ENCODE measurements at regions not wholly inside any gene's neighbourhood (a gene's known extent, or its start where the extent isn't known, plus 50 kb on each side); places are given as distances from the start of the nearest gene placed in this dataset.

- in situ Hi-C loops (cut with HindIII; ENCODE audit: low pct_unique_long_range_greater_than_20kb, low sequenced_read_pairs), result no loop called here
- TF ChIP-seq JUND (IDR thresholded peaks at IDR 0.05; ENCODE audit: low read depth), result no peak
- no peak for DNase-seq (ENCODE audit: low read depth in 1 of 2, low spot score in 1 of 2)
Measured at GRCh38 chr9:84466580-84467285, 126.2 kb upstream of the SLC28A3 start.

- TF ChIP-seq JUND (IDR thresholded peaks at IDR 0.05; ENCODE audit: low read depth), result no peak
- DNase-seq (ENCODE audit: low read depth in 1 of 2, low spot score in 1 of 2), result no peak
- in situ Hi-C loops (cut with HindIII; ENCODE audit: low pct_unique_long_range_greater_than_20kb, low sequenced_read_pairs), result no loop called here
Measured at GRCh38 chr9:84471816-84472215, 131.3 kb upstream of the SLC28A3 start.

- no peak for DNase-seq (ENCODE audit: low read depth in 1 of 2, low spot score in 1 of 2)
- in situ Hi-C loops (cut with HindIII; ENCODE audit: low pct_unique_long_range_greater_than_20kb, low sequenced_read_pairs), result no loop called here
- TF ChIP-seq JUND (IDR thresholded peaks at IDR 0.05; ENCODE audit: low read depth), result no peak
Measured at GRCh38 chr9:84478996-84479395, 138.4 kb upstream of the SLC28A3 start.

- DNase-seq (ENCODE audit: low read depth in 1 of 2, low spot score in 1 of 2), result no peak
- TF ChIP-seq JUND (IDR thresholded peaks at IDR 0.05; ENCODE audit: low read depth), result no peak
- in situ Hi-C loops (cut with HindIII; ENCODE audit: low pct_unique_long_range_greater_than_20kb, low sequenced_read_pairs), result no loop called here
Measured at GRCh38 chr9:84480071-84480470, 139.5 kb upstream of the SLC28A3 start.

GRCh38 chr9:84481231-84481630 lies 140.7 kb upstream of the SLC28A3 start:
- no peak for DNase-seq (ENCODE audit: low read depth in 1 of 2, low spot score in 1 of 2)
- TF ChIP-seq JUND (IDR thresholded peaks at IDR 0.05; ENCODE audit: low read depth), result no peak
- in situ Hi-C loops (cut with HindIII; ENCODE audit: low pct_unique_long_range_greater_than_20kb, low sequenced_read_pairs), result no loop called here

- no peak for TF ChIP-seq JUND (IDR thresholded peaks at IDR 0.05; ENCODE audit: low read depth)
- in situ Hi-C loops (cut with HindIII; ENCODE audit: low pct_unique_long_range_greater_than_20kb, low sequenced_read_pairs), result no loop called here
- no peak for DNase-seq (ENCODE audit: low read depth in 1 of 2, low spot score in 1 of 2)
Measured at GRCh38 chr9:84481636-84482218, 141.2 kb upstream of the SLC28A3 start.

GRCh38 chr9:84482607-84483006 lies 142.0 kb upstream of the SLC28A3 start:
- TF ChIP-seq JUND (IDR thresholded peaks at IDR 0.05; ENCODE audit: low read depth), result no peak
- in situ Hi-C loops (cut with HindIII; ENCODE audit: low pct_unique_long_range_greater_than_20kb, low sequenced_read_pairs), result no loop called here

GRCh38 chr9:84484172-84484571 lies 143.6 kb upstream of the SLC28A3 start:
- in situ Hi-C loops (cut with HindIII; ENCODE audit: low pct_unique_long_range_greater_than_20kb, low sequenced_read_pairs), result no loop called here
- DNase-seq (ENCODE audit: low read depth in 1 of 2, low spot score in 1 of 2), result no peak
- TF ChIP-seq JUND (IDR thresholded peaks at IDR 0.05; ENCODE audit: low read depth), result no peak

More at GRCh38 chr9:84482607-84483006, 142.0 kb upstream of the SLC28A3 start:
- no peak for DNase-seq (ENCODE audit: low read depth in 1 of 2, low spot score in 1 of 2)

- peak in 1 of 2 experiments; percentile 64 for DNase-seq (ENCODE audit: low read depth in 1 of 2, low spot score in 1 of 2)
- in situ Hi-C loops (cut with HindIII; ENCODE audit: low pct_unique_long_range_greater_than_20kb, low sequenced_read_pairs), result no loop called here
- no peak for TF ChIP-seq JUND (IDR thresholded peaks at IDR 0.05; ENCODE audit: low read depth)
Measured at GRCh38 chr9:84485539-84485938, 145.0 kb upstream of the SLC28A3 start.

- no peak for DNase-seq (ENCODE audit: low read depth in 1 of 2, low spot score in 1 of 2)
- no peak for TF ChIP-seq JUND (IDR thresholded peaks at IDR 0.05; ENCODE audit: low read depth)
- in situ Hi-C loops (cut with HindIII; ENCODE audit: low pct_unique_long_range_greater_than_20kb, low sequenced_read_pairs), result no loop called here
Measured at GRCh38 chr9:84486663-84487062, 146.1 kb upstream of the SLC28A3 start.

GRCh38 chr9:84490206-84490841 lies 149.8 kb upstream of the SLC28A3 start:
- in situ Hi-C loops (cut with HindIII; ENCODE audit: low pct_unique_long_range_greater_than_20kb, low sequenced_read_pairs), result no loop called here
- peak in 1 of 2 experiments; percentile 93 for DNase-seq (ENCODE audit: low read depth in 1 of 2, low spot score in 1 of 2)

GRCh38 chr9:84490842-84491325 lies 150.3 kb upstream of the SLC28A3 start:
- DNase-seq (ENCODE audit: low read depth in 1 of 2, low spot score in 1 of 2), result no peak
- in situ Hi-C loops (cut with HindIII; ENCODE audit: low pct_unique_long_range_greater_than_20kb, low sequenced_read_pairs), result no loop called here
- no peak for TF ChIP-seq JUND (IDR thresholded peaks at IDR 0.05; ENCODE audit: low read depth)

More at GRCh38 chr9:84490206-84490841, 149.8 kb upstream of the SLC28A3 start:
- peak; percentile 69 for TF ChIP-seq JUND (IDR thresholded peaks at IDR 0.05; ENCODE audit: low read depth)
